GM12872 (cell line): ENCODE measurements at regions not wholly inside any gene's neighbourhood (a gene's known extent, or its start where the extent isn't known, plus 50 kb on each side); places are given as distances from the start of the nearest gene placed in this dataset.

Experiments used
- TF ChIP-seq, protein P1 (sequence below): IDR thresholded peaks from 3 replicates; pipeline ENCODE4 v1.5.1; 2011; ENCODE audit warnings: low read depth, mild to moderate bottlenecking, low read length, moderate library complexity; ENCODE audit not compliant: insufficient read depth

- TF ChIP-seq, protein P1, sequence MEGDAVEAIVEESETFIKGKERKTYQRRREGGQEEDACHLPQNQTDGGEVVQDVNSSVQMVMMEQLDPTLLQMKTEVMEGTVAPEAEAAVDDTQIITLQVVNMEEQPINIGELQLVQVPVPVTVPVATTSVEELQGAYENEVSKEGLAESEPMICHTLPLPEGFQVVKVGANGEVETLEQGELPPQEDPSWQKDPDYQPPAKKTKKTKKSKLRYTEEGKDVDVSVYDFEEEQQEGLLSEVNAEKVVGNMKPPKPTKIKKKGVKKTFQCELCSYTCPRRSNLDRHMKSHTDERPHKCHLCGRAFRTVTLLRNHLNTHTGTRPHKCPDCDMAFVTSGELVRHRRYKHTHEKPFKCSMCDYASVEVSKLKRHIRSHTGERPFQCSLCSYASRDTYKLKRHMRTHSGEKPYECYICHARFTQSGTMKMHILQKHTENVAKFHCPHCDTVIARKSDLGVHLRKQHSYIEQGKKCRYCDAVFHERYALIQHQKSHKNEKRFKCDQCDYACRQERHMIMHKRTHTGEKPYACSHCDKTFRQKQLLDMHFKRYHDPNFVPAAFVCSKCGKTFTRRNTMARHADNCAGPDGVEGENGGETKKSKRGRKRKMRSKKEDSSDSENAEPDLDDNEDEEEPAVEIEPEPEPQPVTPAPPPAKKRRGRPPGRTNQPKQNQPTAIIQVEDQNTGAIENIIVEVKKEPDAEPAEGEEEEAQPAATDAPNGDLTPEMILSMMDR, result no peak
These were observed 2227.9 kb upstream of the PCDH20 start for GRCh38 chr13:63643543-63643942.

GRCh38 chr13:63636316-63636993 lies 2220.8 kb upstream of the PCDH20 start:
- TF ChIP-seq, protein P1, result no peak

- TF ChIP-seq, protein P1, result no peak
These were observed 2216.7 kb upstream of the PCDH20 start for GRCh38 chr13:63632321-63632720.

- TF ChIP-seq, protein P1, result no peak
These were observed 2215.4 kb upstream of the PCDH20 start for GRCh38 chr13:63631006-63631405.

DNA sequence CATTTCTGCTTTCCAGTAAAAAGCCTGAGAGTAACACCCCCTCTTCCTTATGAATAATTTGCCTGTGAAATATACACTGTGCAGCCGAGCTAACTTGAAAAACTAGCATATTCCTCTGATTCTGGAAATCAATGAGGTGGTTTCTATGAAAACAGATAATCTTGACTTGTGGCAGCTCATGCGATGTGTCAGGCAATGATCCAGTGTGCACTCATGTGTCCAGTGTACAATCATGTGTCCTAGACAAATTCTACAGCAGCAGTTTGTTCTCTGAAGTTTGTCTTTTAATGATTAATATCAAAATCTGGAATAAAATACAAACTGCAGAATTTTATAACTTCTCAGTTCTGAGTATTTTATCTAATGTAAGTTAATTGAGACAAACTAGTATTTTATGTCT lies 2213.9 kb upstream of the PCDH20 start:
- TF ChIP-seq, protein P1, result no peak

DNA sequence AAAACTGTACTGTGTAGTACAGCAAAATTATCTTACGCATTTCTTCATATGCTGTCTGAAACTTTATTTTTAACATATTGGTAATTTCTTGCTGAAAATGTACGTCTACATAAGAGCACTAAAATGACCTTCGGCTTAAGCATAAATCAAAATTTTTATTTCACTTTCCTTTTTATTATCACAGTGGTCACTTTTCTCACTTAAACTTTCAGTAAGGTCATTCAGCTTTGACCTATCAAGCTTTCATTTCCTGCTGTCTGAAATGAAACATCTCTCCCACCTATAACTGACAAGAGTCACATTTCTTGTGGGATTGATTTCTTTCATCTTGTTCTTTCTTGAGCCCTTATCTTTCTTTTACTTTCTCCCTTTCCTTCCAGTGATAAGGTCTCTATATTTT lies 2212.7 kb upstream of the PCDH20 start:
- TF ChIP-seq, protein P1, result no peak

- TF ChIP-seq, protein P1, result no peak
These were observed 2210.2 kb upstream of the PCDH20 start for GRCh38 chr13:63625869-63626268.
